Panc1 (cell line): ENCODE measurements at regions not wholly inside any gene's neighbourhood (a gene's known extent, or its start where the extent isn't known, plus 50 kb on each side); places are given as distances from the start of the nearest gene placed in this dataset.

Source experiments
- CTCF ChIP-seq: fragments of 450-650 bp; IDR thresholded peaks from 2 replicates; pipeline ENCODE4 v1.5.1; 2017; ENCODE audit warnings: mild to moderate bottlenecking
- POLR2AphosphoS5 ChIP-seq: IDR thresholded peaks from 2 replicates; pipeline ENCODE4 v1.6.1; 2012; ENCODE audit warnings: mild to moderate bottlenecking, low read depth, low read length, moderate library complexity
- SIN3A ChIP-seq: IDR thresholded peaks from 2 replicates; pipeline ENCODE4 v1.6.1; 2012; ENCODE audit warnings: low read depth, mild to moderate bottlenecking, low read length, moderate library complexity, borderline replicate concordance; ENCODE audit not compliant: insufficient read depth
- TCF7L2 ChIP-seq: IDR thresholded peaks from 2 replicates; pipeline ENCODE4 v1.6.1; 2011; ENCODE audit warnings: mild to moderate bottlenecking, low read depth, low read length, inconsistent platforms

- no peak for TF ChIP-seq CTCF
- no peak for TF ChIP-seq POLR2AphosphoS5
- no peak for TF ChIP-seq SIN3A
- no peak for TF ChIP-seq TCF7L2
Measured at GRCh38 chr6:105875974-105876640, 210.0 kb upstream of the PRDM1 start.
